ENCODE measurements at regions not wholly inside any gene's neighbourhood (a gene's known extent, or its start where the extent isn't known, plus 50 kb on each side); places are given as distances from the start of the nearest gene placed in this dataset.

DNA sequence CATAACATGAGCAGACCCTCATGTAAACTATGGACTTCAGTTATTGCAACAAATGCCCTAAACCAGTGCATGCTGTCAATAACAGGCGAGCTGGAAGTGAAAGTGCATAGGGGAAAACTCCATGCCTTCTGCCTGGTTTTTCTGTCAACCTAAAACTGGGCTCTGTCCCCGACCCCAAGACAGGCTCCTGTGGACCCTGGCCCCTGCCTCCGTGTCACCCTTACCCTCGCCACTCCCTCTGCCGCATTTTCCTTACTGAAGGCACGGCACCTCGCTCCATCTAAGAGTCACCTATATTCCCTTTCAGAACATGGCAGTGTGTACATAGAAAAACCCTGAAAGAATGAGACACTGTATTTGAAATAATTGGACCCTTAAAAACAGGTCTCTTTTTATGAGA is 151.3 kb downstream of the SHANK2 start:
- Histone ChIP-seq H3K23ac (ENCODE audit: low read length) (no peak overlapping the region), H3K56ac (ENCODE audit: low read length) (no peak overlapping the region), H3K4ac (ENCODE audit: low read depth, low read length) (no peak overlapping the region), H2BK5ac (ENCODE audit: low read length) (no peak overlapping the region), H3K27ac (ENCODE audit: low read depth, low read length) (no peak overlapping the region), H3K27me3 (ENCODE audit: insufficient read depth, low read length, poor library complexity) (no peaks in the 10 kb centered on the region), H2AK5ac (ENCODE audit: low read length) (no peak overlapping the region), H3K18ac (ENCODE audit: low read length) (no peak overlapping the region), H3K9ac (ENCODE audit: low read length) (no peak overlapping the region), H3K4me1 (ENCODE audit: control insufficient read depth, low read depth, low read length) (no peaks in the 10 kb centered on the region), H3K4me3 (ENCODE audit: low read length) (no peak overlapping the region), H3K79me2 (ENCODE audit: control insufficient read depth, insufficient read depth, low read length) (no peaks in the 10 kb centered on the region), H4K5ac (ENCODE audit: low read length) (no peak overlapping the region), H3K36me3 (ENCODE audit: control insufficient read depth, insufficient read depth, low read length) (peaks cover 2% of the 10 kb centered on the region), H2BK15ac (replicated peaks; ENCODE audit: low read depth) (no peak overlapping the region), H4K8ac (ENCODE audit: low read depth, low read length) (no peak overlapping the region), H3K79me1 (ENCODE audit: low read length) (peaks cover 3% of the 10 kb centered on the region), H2BK120ac (ENCODE audit: low read depth, low read length) (no peak overlapping the region), H3K4me2 (ENCODE audit: low read length) (no peak overlapping the region)
- DNase-seq, result no peak
- WGBS (ENCODE audit: extremely low coverage, insufficient coverage, low lambda C conversion rate), result no CpG with 5 or more reads among the region's 7 CpGs

DNA sequence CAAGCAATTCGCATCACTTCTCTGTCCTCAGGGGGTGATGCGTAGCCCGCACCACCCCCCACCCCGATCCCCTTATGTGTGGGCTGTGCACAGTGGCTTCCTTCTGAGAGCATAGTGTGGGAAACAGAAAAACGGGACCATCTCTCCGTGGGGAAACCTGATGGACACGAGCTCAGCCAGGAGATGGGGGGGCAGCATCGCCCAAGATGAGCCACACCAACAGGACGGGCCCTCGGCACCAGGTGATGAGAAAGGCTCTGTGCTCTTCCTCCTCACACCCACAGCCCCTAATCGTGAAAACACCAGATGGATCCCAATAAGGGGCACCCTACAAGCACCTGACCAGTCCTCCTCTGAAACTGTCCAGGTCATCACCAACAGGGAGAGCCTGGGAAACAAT is 153.6 kb downstream of the SHANK2 start:
- DNase-seq, result no peak

DNA sequence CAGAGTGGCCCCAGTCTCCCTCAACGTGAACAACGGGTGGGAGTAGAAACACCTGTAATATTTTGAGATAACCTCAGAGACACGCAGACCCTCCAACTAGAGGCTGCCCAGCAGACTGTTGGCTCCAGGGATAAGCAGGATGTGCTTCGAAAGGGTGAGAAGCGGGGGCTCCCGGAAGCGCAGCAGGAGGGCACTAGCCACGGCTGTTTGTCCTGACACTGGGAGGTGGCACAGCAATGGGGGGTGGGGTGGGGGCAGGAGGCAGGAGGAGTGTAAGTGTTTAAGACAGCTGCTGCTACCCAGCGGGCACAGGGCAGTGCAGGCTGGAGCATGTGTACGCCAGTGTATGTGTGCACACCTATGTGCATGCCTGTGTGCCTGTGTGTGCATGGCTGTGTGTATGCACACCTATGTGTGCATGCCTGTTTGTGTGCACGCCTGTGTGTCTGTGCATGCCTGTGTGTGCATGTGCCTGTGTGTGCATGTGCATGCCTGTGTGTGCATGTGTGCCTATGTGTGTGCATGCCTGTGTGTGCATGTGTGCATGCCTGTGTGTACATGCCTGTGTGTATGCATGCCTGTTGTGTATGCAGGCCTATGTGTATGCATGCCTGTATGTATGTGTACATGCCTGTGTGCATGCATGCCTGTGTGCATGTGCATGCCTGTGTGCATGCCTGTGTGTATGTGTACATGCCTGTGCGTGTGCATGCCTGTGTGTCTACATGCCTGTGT is 154.7 kb downstream of the SHANK2 start:
- no peak overlapping the region for H2BK120ac ChIP-seq (ENCODE audit: low read depth, low read length)
- H3K23ac ChIP-seq (ENCODE audit: low read length), result no peak overlapping the region
- H4K5ac ChIP-seq (ENCODE audit: low read length), result no peak overlapping the region
- H3K4ac ChIP-seq (ENCODE audit: low read depth, low read length), result no peak overlapping the region
- no peak overlapping the region for H3K4me3 ChIP-seq (ENCODE audit: low read length)
- H3K27me3 ChIP-seq (ENCODE audit: insufficient read depth, low read length, poor library complexity), result no peaks in the 10 kb centered on the region
- H3K79me2 ChIP-seq (ENCODE audit: control insufficient read depth, insufficient read depth, low read length), result no peaks in the 10 kb centered on the region
- peaks cover 3% of the 10 kb centered on the region for H3K79me1 ChIP-seq (ENCODE audit: low read length)
- no CpG with 5 or more reads among the region's 12 CpGs for WGBS (ENCODE audit: extremely low coverage, insufficient coverage, low lambda C conversion rate)
- DNase-seq, result no peak
- no peak overlapping the region for H2BK5ac ChIP-seq (ENCODE audit: low read length)
- no peak overlapping the region for H3K18ac ChIP-seq (ENCODE audit: low read length)
- H2AK5ac ChIP-seq (ENCODE audit: low read length), result no peak overlapping the region
- H3K4me2 ChIP-seq (ENCODE audit: low read length), result no peak overlapping the region
- no peak overlapping the region for H3K27ac ChIP-seq (ENCODE audit: low read depth, low read length)
- no peak overlapping the region for H3K56ac ChIP-seq (ENCODE audit: low read length)
- no peaks in the 10 kb centered on the region for H3K4me1 ChIP-seq (ENCODE audit: control insufficient read depth, low read depth, low read length)
- peaks cover 2% of the 10 kb centered on the region for H3K36me3 ChIP-seq (ENCODE audit: control insufficient read depth, insufficient read depth, low read length)
- H3K9ac ChIP-seq (ENCODE audit: low read length), result no peak overlapping the region
- no peak overlapping the region for H4K8ac ChIP-seq (ENCODE audit: low read depth, low read length)
- no peak overlapping the region for H2BK15ac ChIP-seq (replicated peaks; ENCODE audit: low read depth)

More for the DNA sequence above, 153.6 kb downstream of the SHANK2 start:
- no peaks in the 10 kb centered on the region for H3K79me2 ChIP-seq (ENCODE audit: control insufficient read depth, insufficient read depth, low read length)
- no peak overlapping the region for H2BK120ac ChIP-seq (ENCODE audit: low read depth, low read length)
- H2AK5ac ChIP-seq (ENCODE audit: low read length), result no peak overlapping the region
- no peak overlapping the region for H3K9ac ChIP-seq (ENCODE audit: low read length)
- WGBS (ENCODE audit: extremely low coverage, insufficient coverage, low lambda C conversion rate), result no CpG with 5 or more reads among the region's 11 CpGs
- no peak overlapping the region for H3K18ac ChIP-seq (ENCODE audit: low read length)
- no peak overlapping the region for H3K4me2 ChIP-seq (ENCODE audit: low read length)
- no peak overlapping the region for H4K5ac ChIP-seq (ENCODE audit: low read length)
- H2BK5ac ChIP-seq (ENCODE audit: low read length), result no peak overlapping the region
- no peak overlapping the region for H3K27ac ChIP-seq (ENCODE audit: low read depth, low read length)
- H3K56ac ChIP-seq (ENCODE audit: low read length), result no peak overlapping the region
- peaks cover 2% of the 10 kb centered on the region for H3K36me3 ChIP-seq (ENCODE audit: control insufficient read depth, insufficient read depth, low read length)
- no peak overlapping the region for H2BK15ac ChIP-seq (replicated peaks; ENCODE audit: low read depth)
- no peaks in the 10 kb centered on the region for H3K27me3 ChIP-seq (ENCODE audit: insufficient read depth, low read length, poor library complexity)
- H3K4ac ChIP-seq (ENCODE audit: low read depth, low read length), result no peak overlapping the region
- no peak overlapping the region for H4K8ac ChIP-seq (ENCODE audit: low read depth, low read length)
- H3K23ac ChIP-seq (ENCODE audit: low read length), result no peak overlapping the region
- H3K79me1 ChIP-seq (ENCODE audit: low read length), result peaks cover 3% of the 10 kb centered on the region
- H3K4me3 ChIP-seq (ENCODE audit: low read length), result no peak overlapping the region
- no peaks in the 10 kb centered on the region for H3K4me1 ChIP-seq (ENCODE audit: control insufficient read depth, low read depth, low read length)

DNA sequence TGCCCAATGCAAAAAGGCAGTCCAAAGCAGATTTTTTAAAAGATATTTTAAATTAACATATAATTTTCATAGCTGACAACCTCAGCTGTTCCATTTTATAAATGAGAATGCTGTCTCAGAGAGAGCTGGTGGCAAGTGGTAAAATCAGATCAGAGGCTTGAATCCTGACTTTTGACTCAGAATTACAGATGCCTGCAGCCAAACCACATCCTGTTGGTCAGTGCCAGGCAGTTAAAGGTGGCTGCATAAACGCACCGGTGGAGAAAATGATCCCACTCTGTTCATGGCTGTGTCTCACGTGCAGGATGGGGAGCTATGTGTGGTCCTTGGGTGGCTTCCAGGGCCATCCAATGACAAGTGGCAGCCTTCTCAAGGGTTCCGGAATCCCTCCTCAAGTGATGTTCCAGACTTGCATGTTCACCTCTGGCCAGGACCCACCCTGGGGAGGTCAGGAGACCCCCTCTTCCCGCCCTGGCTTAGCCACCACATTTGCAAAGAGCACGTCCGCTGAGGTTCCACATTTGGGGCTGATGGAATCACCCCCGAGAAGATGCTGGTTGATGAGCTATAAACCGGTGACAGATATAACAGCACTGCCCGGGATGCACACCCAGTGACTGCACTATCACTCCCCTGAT is 155.5 kb downstream of the SHANK2 start:
- Histone ChIP-seq H4K5ac (ENCODE audit: low read length) (no peak overlapping the region), H3K79me2 (ENCODE audit: control insufficient read depth, insufficient read depth, low read length) (no peaks in the 10 kb centered on the region), H3K79me1 (ENCODE audit: low read length) (peaks cover 3% of the 10 kb centered on the region), H3K4me3 (ENCODE audit: low read length) (no peak overlapping the region), H3K36me3 (ENCODE audit: control insufficient read depth, insufficient read depth, low read length) (peaks cover 2% of the 10 kb centered on the region), H3K4me2 (ENCODE audit: low read length) (no peak overlapping the region), H2BK15ac (replicated peaks; ENCODE audit: low read depth) (no peak overlapping the region), H2BK5ac (ENCODE audit: low read length) (no peak overlapping the region), H3K23ac (ENCODE audit: low read length) (no peak overlapping the region), H3K9ac (ENCODE audit: low read length) (no peak overlapping the region), H4K8ac (ENCODE audit: low read depth, low read length) (no peak overlapping the region), H3K56ac (ENCODE audit: low read length) (no peak overlapping the region), H3K27me3 (ENCODE audit: insufficient read depth, low read length, poor library complexity) (no peaks in the 10 kb centered on the region), H3K4me1 (ENCODE audit: control insufficient read depth, low read depth, low read length) (no peaks in the 10 kb centered on the region), H3K4ac (ENCODE audit: low read depth, low read length) (no peak overlapping the region), H2BK120ac (ENCODE audit: low read depth, low read length) (no peak overlapping the region), H3K27ac (ENCODE audit: low read depth, low read length) (no peak overlapping the region), H2AK5ac (ENCODE audit: low read length) (no peak overlapping the region), H3K18ac (ENCODE audit: low read length) (no peak overlapping the region)
- WGBS (ENCODE audit: extremely low coverage, insufficient coverage, low lambda C conversion rate), result no CpG with 5 or more reads among the region's 10 CpGs
- DNase-seq, result no peak

DNA sequence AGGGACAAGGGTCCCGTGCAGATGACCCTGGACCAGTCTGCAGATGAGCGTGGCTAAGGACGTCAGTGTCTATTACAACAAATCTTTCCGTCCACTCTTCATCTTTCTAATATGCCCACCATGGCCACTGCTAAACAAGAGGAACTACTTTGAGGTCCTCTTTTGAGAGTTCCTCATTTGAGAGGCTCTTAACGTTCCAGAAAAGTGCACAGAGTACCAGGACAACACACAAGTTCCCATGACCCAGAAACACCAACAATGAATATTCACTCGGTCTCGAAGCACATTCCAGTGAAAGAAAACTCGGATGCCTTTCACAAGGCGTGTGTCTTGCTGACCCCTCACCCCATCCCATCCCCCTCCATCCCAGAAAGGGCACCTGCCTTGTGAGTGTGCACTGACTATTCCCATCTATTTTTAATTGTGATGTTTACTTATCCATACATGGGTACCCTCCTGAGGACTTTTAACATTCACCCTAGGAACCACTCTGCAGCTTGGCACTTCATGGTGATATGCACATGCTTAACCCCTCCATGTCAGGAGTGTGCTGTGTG is 157.0 kb downstream of the SHANK2 start:
- H3K79me2 ChIP-seq (ENCODE audit: control insufficient read depth, insufficient read depth, low read length), result no peaks in the 10 kb centered on the region
- DNase-seq, result no peak
- H3K36me3 ChIP-seq (ENCODE audit: control insufficient read depth, insufficient read depth, low read length), result peaks cover 2% of the 10 kb centered on the region
- no peak overlapping the region for H3K4ac ChIP-seq (ENCODE audit: low read depth, low read length)
- no peak overlapping the region for H3K18ac ChIP-seq (ENCODE audit: low read length)
- no peak overlapping the region for H3K56ac ChIP-seq (ENCODE audit: low read length)
- no peak overlapping the region for H4K5ac ChIP-seq (ENCODE audit: low read length)
- no peak overlapping the region for H3K4me2 ChIP-seq (ENCODE audit: low read length)
- H2BK120ac ChIP-seq (ENCODE audit: low read depth, low read length), result no peak overlapping the region
- no peak overlapping the region for H2BK15ac ChIP-seq (replicated peaks; ENCODE audit: low read depth)
- H2BK5ac ChIP-seq (ENCODE audit: low read length), result no peak overlapping the region
- H3K4me3 ChIP-seq (ENCODE audit: low read length), result no peak overlapping the region
- H3K9ac ChIP-seq (ENCODE audit: low read length), result no peak overlapping the region
- H2AK5ac ChIP-seq (ENCODE audit: low read length), result no peak overlapping the region
- no peak overlapping the region for H3K23ac ChIP-seq (ENCODE audit: low read length)
- H3K27ac ChIP-seq (ENCODE audit: low read depth, low read length), result no peak overlapping the region
- H3K27me3 ChIP-seq (ENCODE audit: insufficient read depth, low read length, poor library complexity), result no peaks in the 10 kb centered on the region
- no peak overlapping the region for H4K8ac ChIP-seq (ENCODE audit: low read depth, low read length)
- H3K4me1 ChIP-seq (ENCODE audit: control insufficient read depth, low read depth, low read length), result no peaks in the 10 kb centered on the region
- H3K79me1 ChIP-seq (ENCODE audit: low read length), result peaks cover 3% of the 10 kb centered on the region
- WGBS (ENCODE audit: extremely low coverage, insufficient coverage, low lambda C conversion rate), result no CpG with 5 or more reads among the region's 9 CpGs

Data from mesendoderm (in vitro differentiated cells).